OCI-LY3 (cell line): ENCODE measurements at regions not wholly inside any gene's neighbourhood (a gene's known extent, or its start where the extent isn't known, plus 50 kb on each side); places are given as distances from the start of the nearest gene placed in this dataset.

Experiments used
- H2AFZ ChIP-seq: fragments of 200-600, 300-600 bp; shearing (Covaris generic); 2 replicates; pipeline ENCODE4 v1.6.0; 2014; ENCODE audit warnings: antibody characterized with exemption, low read depth, low read length
- H3K27ac ChIP-seq: fragments of 200-600, 300-600 bp; sonication (generic); 2 replicates; pipeline ENCODE4 v1.5.1; 2014; ENCODE audit warnings: mild to moderate bottlenecking, low read length, moderate library complexity, mixed read lengths
- H3K27me3 ChIP-seq: fragments of 200-600, 300-600 bp; sonication (generic); 2 replicates; pipeline ENCODE4 v1.6.1; 2014; ENCODE audit warnings: low read depth, low read length, mixed read lengths
- H3K36me3 ChIP-seq: fragments of 200-600, 300-600 bp; sonication (generic); replicated peaks from 2 replicates; pipeline ENCODE3; 2014; ENCODE audit warnings: low read depth, low read length, mixed read lengths
- H3K4me1 ChIP-seq: fragments of 300-600, 200-600 bp; sonication (generic); 2 replicates; pipeline ENCODE4 v1.6.1; 2014; ENCODE audit warnings: low read length, mixed read lengths
- H3K4me2 ChIP-seq: fragments of 200-600, 300-600 bp; sonication (generic); 2 replicates; pipeline ENCODE4 v1.6.1; 2014; ENCODE audit warnings: low read length, mixed read lengths
- H3K4me3 ChIP-seq: fragments of 300-600, 200-600 bp; sonication (generic); 2 replicates; pipeline ENCODE4 v1.5.1; 2014; ENCODE audit warnings: antibody characterized with exemption, mild to moderate bottlenecking, low read length, moderate library complexity
- H3K79me2 ChIP-seq: fragments of 300-600, 200-600 bp; shearing (Covaris generic); 2 replicates; pipeline ENCODE4 v1.6.1; 2014; ENCODE audit warnings: mild to moderate bottlenecking, low read length, mixed read lengths
- H3K9ac ChIP-seq: fragments of 300-600, 200-600 bp; shearing (Covaris generic); 2 replicates; pipeline ENCODE4 v1.6.0; 2014; ENCODE audit warnings: mild to moderate bottlenecking, low read length, moderate library complexity
- H3K9me3 ChIP-seq: fragments of 200-600, 300-600 bp; shearing (Covaris generic); 2 replicates; pipeline ENCODE4 v1.6.1; 2014; ENCODE audit warnings: low read length, mixed read lengths; ENCODE audit not compliant: insufficient read depth
- H4K20me1 ChIP-seq: fragments of 200-600, 300-600 bp; sonication (generic); 2 replicates; pipeline ENCODE4 v1.6.1; 2016; ENCODE audit warnings: low read length, mixed read lengths; ENCODE audit not compliant: insufficient read depth
- CTCF ChIP-seq: fragments of 200-600, 300-600 bp; sonication (generic); IDR thresholded peaks from 2 replicates; pipeline ENCODE4 v1.5.1; 2014; ENCODE audit warnings: antibody characterized with exemption, low read length, low read depth
- EZH2phosphoT487 ChIP-seq: fragments of 200-600 bp; shearing (Covaris generic); IDR thresholded peaks from 2 replicates; pipeline ENCODE4 v1.6.1; 2018; ENCODE audit warnings: antibody characterized with exemption, mixed run types, low read depth

DNA sequence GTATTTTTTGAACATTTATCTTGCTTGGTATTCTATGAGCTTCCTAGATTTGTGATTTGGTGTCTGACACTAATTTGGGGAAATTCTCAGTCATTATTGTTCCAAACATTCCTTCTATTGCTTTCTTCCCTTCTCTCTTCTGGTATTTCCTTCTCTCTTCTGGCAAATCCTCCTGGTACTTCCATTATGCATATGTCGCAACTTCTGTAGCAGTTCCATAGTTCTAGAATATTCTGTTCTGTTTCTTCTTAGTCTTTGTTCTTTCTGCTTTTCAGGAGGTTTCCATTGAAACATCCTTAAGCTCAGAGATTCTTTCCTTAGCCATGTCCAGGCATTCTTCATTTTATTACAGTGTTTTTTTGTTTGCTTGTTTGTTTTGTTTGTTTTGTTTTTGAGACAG lies 155.2 kb upstream of the PIK3R1 start:
- no peaks in the 10 kb centered on the region for H3K36me3 ChIP-seq
- no peaks in the 10 kb centered on the region for H3K79me2 ChIP-seq
- no peaks in the 10 kb centered on the region for H3K27me3 ChIP-seq
- H2AFZ ChIP-seq: no peak overlapping the region
- H3K4me1 ChIP-seq: no peaks in the 10 kb centered on the region
- H3K4me2 ChIP-seq: no peak overlapping the region
- no peak overlapping the region for H3K4me3 ChIP-seq
- H3K9ac ChIP-seq: no peak overlapping the region
- H3K27ac ChIP-seq: no peak overlapping the region
- no peak for TF ChIP-seq EZH2phosphoT487
- TF ChIP-seq CTCF: no peak
- no peaks in the 10 kb centered on the region for H4K20me1 ChIP-seq
- no peaks in the 10 kb centered on the region for H3K9me3 ChIP-seq

- TF ChIP-seq CTCF: no peak
- no peak for TF ChIP-seq EZH2phosphoT487
- Histone ChIP-seq H3K36me3 (no peaks in the 10 kb centered on the region), H3K9me3 (no peaks in the 10 kb centered on the region), H3K4me3 (no peak overlapping the region), H3K4me1 (no peaks in the 10 kb centered on the region), H3K79me2 (no peaks in the 10 kb centered on the region), H4K20me1 (no peaks in the 10 kb centered on the region), H3K4me2 (no peak overlapping the region), H2AFZ (no peak overlapping the region), H3K27ac (no peak overlapping the region), H3K9ac (no peak overlapping the region), H3K27me3 (no peaks in the 10 kb centered on the region)
These were observed 158.4 kb upstream of the PIK3R1 start for GRCh38 chr5:68057191-68057590.

GRCh38 chr5:68055686-68056085 lies 159.9 kb upstream of the PIK3R1 start:
- H3K4me2 ChIP-seq: no peak overlapping the region
- no peaks in the 10 kb centered on the region for H3K79me2 ChIP-seq
- no peaks in the 10 kb centered on the region for H3K27me3 ChIP-seq
- no peak overlapping the region for H3K9ac ChIP-seq
- H4K20me1 ChIP-seq: no peaks in the 10 kb centered on the region
- no peak overlapping the region for H3K27ac ChIP-seq
- TF ChIP-seq CTCF: no peak
- no peak for TF ChIP-seq EZH2phosphoT487
- no peak overlapping the region for H3K4me3 ChIP-seq
- H3K9me3 ChIP-seq: no peaks in the 10 kb centered on the region
- no peaks in the 10 kb centered on the region for H3K4me1 ChIP-seq
- no peak overlapping the region for H2AFZ ChIP-seq
- H3K36me3 ChIP-seq: no peaks in the 10 kb centered on the region

DNA sequence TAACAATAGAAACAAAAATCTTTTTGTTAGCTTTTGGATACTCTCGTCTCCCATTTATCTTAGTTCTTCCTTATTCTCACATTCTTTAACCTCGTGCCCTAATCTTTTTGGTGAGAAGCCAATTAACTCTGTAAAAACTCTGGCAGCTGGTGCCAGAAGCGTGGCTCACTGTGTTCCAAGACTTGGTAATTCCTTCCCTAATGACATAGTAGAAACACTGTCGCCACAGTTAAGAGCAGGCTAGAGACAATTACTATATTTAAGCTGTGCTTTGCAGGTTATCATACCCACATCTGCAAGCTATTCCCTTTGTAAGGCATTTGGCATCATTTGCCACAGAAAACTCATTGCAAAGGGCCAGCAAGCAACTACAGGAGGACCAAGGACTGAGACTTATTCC lies 160.9 kb upstream of the PIK3R1 start:
- Histone ChIP-seq H3K9ac (no peak overlapping the region), H2AFZ (no peak overlapping the region), H3K4me2 (no peak overlapping the region), H3K9me3 (no peaks in the 10 kb centered on the region), H3K27ac (no peak overlapping the region), H3K27me3 (no peaks in the 10 kb centered on the region), H3K4me3 (no peak overlapping the region), H3K36me3 (no peaks in the 10 kb centered on the region), H3K4me1 (no peaks in the 10 kb centered on the region), H3K79me2 (no peaks in the 10 kb centered on the region), H4K20me1 (no peaks in the 10 kb centered on the region)
- TF ChIP-seq CTCF: no peak
- TF ChIP-seq EZH2phosphoT487: no peak
